Endothelial cell of umbilical vein (primary cell): ENCODE measurements at regions not wholly inside any gene's neighbourhood (a gene's known extent, or its start where the extent isn't known, plus 50 kb on each side); places are given as distances from the start of the nearest gene placed in this dataset.

Source experiments
- BruUV-seq: library from RNA; stranded (reverse); fragments of 400-500 nt; replicated peaks from 2 replicates; lab custom pipeline; 2021; lab: Mats Ljungman, UMichigan
- CTCF ChIA-PET: fragments of 300-600, 350-600 bp; sonication (Branson Sonifier 250); formaldehyde crosslinking; loops from one replicate; lab custom pipeline; 2021; ENCODE audit warnings: antibody characterized with exemption, inconsistent platforms; lab: Charles Lee
- POLR2A ChIA-PET: fragments of 300-600, 350-600 bp; sonication (Branson Sonifier 250); formaldehyde crosslinking; loops from one replicate; lab custom pipeline; 2021; ENCODE audit warnings: antibody characterized with exemption, inconsistent platforms; lab: Charles Lee
- DNase-seq: peaks from one replicate; pipeline ENCODE4 v3.0.0-alpha.2; 2011; ENCODE audit warnings: low read depth, low spot score
- FAIRE-seq: peaks from 2 replicates; lab custom pipeline; 2011; peaks lifted over from hg19 to GRCh38; lab: Jason Lieb, UNC
- H2AFZ ChIP-seq: 2 replicates; pipeline ENCODE4 v1.6.0; 2012; ENCODE audit warnings: low read depth, low read length, control low read depth, inconsistent platforms
- H3K27ac ChIP-seq: 2 replicates; pipeline ENCODE4 v1.5.1; 2011; ENCODE audit warnings: low read depth, mild to moderate bottlenecking, control low read depth, low read length, moderate library complexity; ENCODE audit not compliant: insufficient read depth
- H3K27me3 ChIP-seq, 2 experiments: 2 replicates each; pipeline versions ENCODE4 v1.6.0 to v1.6.1; 2011; ENCODE audit warnings: low read length in 2 of 2, mixed read lengths in 1 of 2; ENCODE audit not compliant: control insufficient read depth in 2 of 2, insufficient read depth in 2 of 2
- H3K36me3 ChIP-seq, 2 experiments: 2 replicates in 1 of 2; 3 replicates in 1 of 2; pipeline ENCODE4 v1.5.1; 2011; ENCODE audit warnings: low read length in 2 of 2, mild to moderate bottlenecking in 1 of 2, moderate library complexity in 1 of 2; ENCODE audit not compliant: control insufficient read depth in 2 of 2, insufficient read depth in 2 of 2; ENCODE audit errors: extremely low read depth in 1 of 2
- H3K4me1 ChIP-seq: 3 replicates; pipeline ENCODE4 v1.5.1; 2011; ENCODE audit warnings: mild to moderate bottlenecking, low read length; ENCODE audit not compliant: control insufficient read depth, insufficient read depth; ENCODE audit errors: extremely low read depth
- H3K4me2 ChIP-seq: 2 replicates; pipeline ENCODE4 v1.6.1; 2011; ENCODE audit warnings: low read length, control low read depth, mixed read lengths; ENCODE audit not compliant: insufficient read depth
- H3K4me3 ChIP-seq, 3 experiments: fragments of 200-600 bp in 1 of 3; sonication (generic), shearing (Covaris generic) in 1 of 3; replicated peaks in 1 of 3; 2 replicates each; pipeline ENCODE4 v1.5.1; 2011 to 2016; ENCODE audit warnings: control low read depth in 3 of 3, low read length in 3 of 3, mild to moderate bottlenecking in 2 of 3, inconsistent platforms in 1 of 3, low read depth in 1 of 3, moderate library complexity in 1 of 3; ENCODE audit not compliant: insufficient read depth in 1 of 3
- H3K79me2 ChIP-seq: 2 replicates; pipeline ENCODE4 v1.6.0; 2012; ENCODE audit warnings: low read length, inconsistent platforms; ENCODE audit not compliant: control insufficient read depth, insufficient read depth
- H3K9ac ChIP-seq: replicated peaks from 2 replicates; pipeline ENCODE3; 2011; ENCODE audit warnings: low read length, control low read depth; ENCODE audit not compliant: insufficient read depth; ENCODE audit errors: extremely low read depth
- H3K9me1 ChIP-seq: replicated peaks from 3 replicates; pipeline ENCODE4 v1.6.0; 2011; ENCODE audit warnings: mild to moderate bottlenecking, low read length; ENCODE audit not compliant: control insufficient read depth, insufficient read depth; ENCODE audit errors: extremely low read depth
- H3K9me3 ChIP-seq: replicated peaks from 2 replicates; pipeline ENCODE4 v1.5.1; 2012; ENCODE audit warnings: low read length, inconsistent platforms; ENCODE audit not compliant: control insufficient read depth, insufficient read depth
- H4K20me1 ChIP-seq: replicated peaks from 2 replicates; pipeline ENCODE3; 2011; ENCODE audit warnings: mild to moderate bottlenecking, low read length; ENCODE audit not compliant: control insufficient read depth, insufficient read depth; ENCODE audit errors: extremely low read depth
- CTCF ChIP-seq, 2 donors: IDR thresholded peaks; 1 replicate in 1 of 2; 2 replicates in 1 of 2; pipeline ENCODE4 v1.5.1; 2011; ENCODE audit warnings: low read length in 2 of 2, mild to moderate bottlenecking in 2 of 2, moderate library complexity in 2 of 2, control low read depth in 1 of 2, inconsistent platforms in 1 of 2, low read depth in 1 of 2; ENCODE audit not compliant: insufficient read depth in 1 of 2; ENCODE audit errors: extremely low read depth in 1 of 2
- EZH2 ChIP-seq: IDR thresholded peaks from 2 replicates; pipeline ENCODE4 v1.6.1; 2012; ENCODE audit warnings: borderline replicate concordance, low read depth, mild to moderate bottlenecking, moderate library complexity, low read length, inconsistent platforms; ENCODE audit not compliant: severe bottlenecking
- FOS ChIP-seq: IDR thresholded peaks from 2 replicates; pipeline ENCODE4 v1.6.1; 2011; ENCODE audit warnings: mild to moderate bottlenecking, low read length, moderate library complexity, borderline replicate concordance; ENCODE audit not compliant: insufficient read depth
- GATA2 ChIP-seq: IDR thresholded peaks from 2 replicates; pipeline ENCODE4 v1.7.0; 2011; ENCODE audit warnings: low read depth, mild to moderate bottlenecking, moderate library complexity, mixed read lengths, low read length; ENCODE audit not compliant: insufficient read length, insufficient read depth
- JUN ChIP-seq: IDR thresholded peaks from 2 replicates; pipeline ENCODE4 v1.6.1; 2011; ENCODE audit warnings: borderline replicate concordance, low read depth; ENCODE audit not compliant: insufficient read length, insufficient read depth
- MAX ChIP-seq: IDR thresholded peaks from 2 replicates; pipeline ENCODE4 v1.6.1; 2011; ENCODE audit not compliant: insufficient read depth, insufficient read length
- MYC ChIP-seq: IDR thresholded peaks from one replicate; pipeline ENCODE4 v1.6.1; 2011; ENCODE audit warnings: mild to moderate bottlenecking, low read depth, low read length
- POLR2A ChIP-seq: IDR thresholded peaks from 2 replicates; pipeline ENCODE4 v1.6.1; 2012; ENCODE audit warnings: low read depth, mild to moderate bottlenecking, control low read depth, low read length
- POLR2AphosphoS5 ChIP-seq: IDR thresholded peaks from 2 replicates; pipeline ENCODE4 v1.6.1; 2012; ENCODE audit warnings: low read depth, mild to moderate bottlenecking, control low read depth, low read length, moderate library complexity; ENCODE audit not compliant: insufficient read depth
- dilution Hi-C: fragments of 300-500 bp; cut with MboI; formaldehyde crosslinking; loops from one replicate; pipeline ENCODE4 v1.15.0; 2019; ENCODE audit warnings: low sequenced_read_pairs; ENCODE audit not compliant: extremely low pct_ligation_motif_present
- intact Hi-C: fragments of 100-400 bp; cut with micrococcal nuclease; formaldehyde crosslinking; loops from one replicate; pipeline ENCODE4 v1.10.0; 2022

DNA sequence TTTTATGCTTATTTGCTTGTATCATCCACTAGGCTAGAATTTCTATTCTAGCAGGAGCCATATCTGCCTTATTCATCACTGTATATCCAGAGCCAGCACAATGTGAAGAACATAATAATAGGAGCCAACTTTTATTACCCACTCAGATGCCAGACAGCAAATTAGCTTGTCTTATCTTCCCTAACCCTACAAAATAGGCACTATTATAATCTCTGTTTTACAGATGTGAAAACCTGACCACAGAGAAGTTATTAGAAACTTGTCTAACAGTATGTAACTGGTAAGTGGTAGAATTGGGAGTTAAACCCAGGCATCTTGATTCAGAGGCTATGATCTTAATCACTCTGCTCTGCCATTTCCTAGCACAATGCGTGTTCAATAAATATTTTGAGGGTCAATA is 579.5 kb downstream of the CAAP1 start:
- Histone ChIP-seq H3K27ac (no peak overlapping the region), H3K9me1 (no peaks in the 10 kb centered on the region), H3K4me3 (no peak overlapping the region), H3K9ac (no peak overlapping the region), H3K9me3 (no peaks in the 10 kb centered on the region), H3K36me3 (no peaks in the 10 kb centered on the region), H3K4me2 (no peak overlapping the region), H3K27me3 (no peaks in the 10 kb centered on the region), H3K4me1 (peaks cover 12% of the 10 kb centered on the region), H4K20me1 (no peaks in the 10 kb centered on the region), H2AFZ (no peak overlapping the region), H3K79me2 (no peaks in the 10 kb centered on the region)
- POLR2A ChIA-PET, result no interaction called here
- DNase-seq (no peak), FAIRE-seq (no peak)
- CTCF ChIA-PET, result interaction anchor here (0.6 to 1.9 kb wide), 2 partner anchors 13 to 76 kb away, joined by 3 to 5 read pairs; no protein-coding TSS in a partner anchor
- no TSS peak for BruUV-seq
- dilution Hi-C loops (no loop called here), intact Hi-C loops (no loop called here)
- no peak for TF ChIP-seq MAX
- no peak for TF ChIP-seq FOS
- TF ChIP-seq GATA2, result no peak
- TF ChIP-seq JUN, result no peak
- TF ChIP-seq MYC, result no peak
- no peak for TF ChIP-seq EZH2
- TF ChIP-seq POLR2AphosphoS5, result no peak
- TF ChIP-seq CTCF (IDR thresholded peaks at IDR 0.05; ENCODE audit: extremely low read depth in 1 of 2, insufficient read depth in 1 of 2, low read depth in 1 of 2, low read length in 2 of 2), result no peak
- TF ChIP-seq POLR2A, result no peak
